ENCODE measurements at regions not wholly inside any gene's neighbourhood (a gene's known extent, or its start where the extent isn't known, plus 50 kb on each side); places are given as distances from the start of the nearest gene placed in this dataset.

- TF ChIP-seq CTCF (IDR thresholded peaks at IDR 0.05): no peak
- H3K36me3 Mint-ChIP-seq: no peaks in the 10 kb centered on the region
- H3K4me3 ChIP-seq (ENCODE audit: low read length): no peak overlapping the region
- DNase-seq (no peak), ATAC-seq (no peak)
- H3K27ac Mint-ChIP-seq: no peak overlapping the region
- intact Hi-C loops (cut with micrococcal nuclease): no loop called here
- WGBS (ENCODE audit: insufficient coverage): 79% methylated on average over 1 of the region's 2 CpGs
- no peaks in the 10 kb centered on the region for H3K36me3 ChIP-seq (ENCODE audit: control insufficient read depth, insufficient read depth, low read length)
- H3K4me3 Mint-ChIP-seq: no peak overlapping the region
- no peak overlapping the region for H3K27ac ChIP-seq (ENCODE audit: low read length)
- H3K4me1 ChIP-seq (ENCODE audit: control insufficient read depth, insufficient read depth, low read length): no peaks in the 10 kb centered on the region
- no peaks in the 10 kb centered on the region for H3K9me3 ChIP-seq (ENCODE audit: control insufficient read depth, insufficient read depth, low read length)
- no peaks in the 10 kb centered on the region for H3K27me3 Mint-ChIP-seq (ENCODE audit: low read depth in 2 of 2)
- no peaks in the 10 kb centered on the region for H3K4me1 Mint-ChIP-seq
- H3K27me3 ChIP-seq (ENCODE audit: control insufficient read depth, insufficient read depth, low read length): no peaks in the 10 kb centered on the region
- no peaks in the 10 kb centered on the region for H3K9me3 Mint-ChIP-seq
Measured at GRCh38 chr6:14361297-14361696, 243.7 kb downstream of the CD83 start.

- intact Hi-C loops (cut with micrococcal nuclease): no loop called here
- ATAC-seq (no peak), DNase-seq (no peak)
- Histone ChIP-seq H3K4me1 (ENCODE audit: control insufficient read depth, insufficient read depth, low read length) (no peaks in the 10 kb centered on the region), H3K36me3 (ENCODE audit: control insufficient read depth, insufficient read depth, low read length) (no peaks in the 10 kb centered on the region), H3K4me3 (ENCODE audit: low read length) (no peak overlapping the region), H3K27ac (ENCODE audit: low read length) (no peak overlapping the region), H3K27me3 (ENCODE audit: control insufficient read depth, insufficient read depth, low read length) (no peaks in the 10 kb centered on the region), H3K9me3 (ENCODE audit: control insufficient read depth, insufficient read depth, low read length) (no peaks in the 10 kb centered on the region)
- Mint-ChIP-seq H3K4me3 (no peak overlapping the region), H3K36me3 (no peaks in the 10 kb centered on the region), H3K27me3 (ENCODE audit: low read depth in 2 of 2) (no peaks in the 10 kb centered on the region), H3K27ac (no peak overlapping the region), H3K4me1 (no peaks in the 10 kb centered on the region), H3K9me3 (no peaks in the 10 kb centered on the region)
- WGBS (ENCODE audit: insufficient coverage): 76% methylated on average over 3 of the region's 5 CpGs
- no peak for TF ChIP-seq CTCF (IDR thresholded peaks at IDR 0.05)
Measured at GRCh38 chr6:14361956-14362587, 244.5 kb downstream of the CD83 start.

DNA sequence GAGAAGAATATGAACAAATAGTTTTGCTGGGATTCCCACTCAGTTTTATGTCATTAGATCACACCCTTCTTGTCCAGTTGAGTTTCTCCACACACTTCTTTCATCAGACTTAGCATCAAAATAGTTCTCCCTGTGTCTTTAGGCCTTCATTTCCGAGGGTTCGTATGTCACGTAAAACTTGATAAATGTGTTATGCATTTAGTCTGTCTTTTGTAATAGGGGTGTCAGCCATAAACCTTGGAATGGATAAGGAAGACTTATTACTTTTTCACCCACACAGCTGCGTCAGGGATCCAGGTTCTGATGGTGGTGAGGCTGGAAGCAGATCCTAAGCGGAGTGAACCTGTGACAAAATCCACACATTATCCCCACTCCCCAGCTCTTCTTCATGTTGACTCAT, 246.8 kb downstream of the CD83 start:
- H3K27me3 Mint-ChIP-seq (ENCODE audit: low read depth in 2 of 2): no peaks in the 10 kb centered on the region
- intact Hi-C loops (cut with micrococcal nuclease): no loop called here

More for the DNA sequence above, 246.8 kb downstream of the CD83 start:
- Mint-ChIP-seq H3K4me3 (no peak overlapping the region), H3K4me1 (no peaks in the 10 kb centered on the region), H3K9me3 (no peaks in the 10 kb centered on the region), H3K27ac (no peak overlapping the region), H3K36me3 (no peaks in the 10 kb centered on the region)
- no peaks in the 10 kb centered on the region for H3K4me1 ChIP-seq (ENCODE audit: control insufficient read depth, insufficient read depth, low read length)
- H3K9me3 ChIP-seq (ENCODE audit: control insufficient read depth, insufficient read depth, low read length): no peaks in the 10 kb centered on the region
- no peaks in the 10 kb centered on the region for H3K27me3 ChIP-seq (ENCODE audit: control insufficient read depth, insufficient read depth, low read length)
- TF ChIP-seq CTCF (IDR thresholded peaks at IDR 0.05): no peak
- DNase-seq (no peak), ATAC-seq (no peak)
- no peak overlapping the region for H3K4me3 ChIP-seq (ENCODE audit: low read length)
- H3K36me3 ChIP-seq (ENCODE audit: control insufficient read depth, insufficient read depth, low read length): no peaks in the 10 kb centered on the region
- H3K27ac ChIP-seq (ENCODE audit: low read length): no peak overlapping the region
- WGBS (ENCODE audit: insufficient coverage): 94% methylated on average over 4 of the region's 5 CpGs
